Hematopoietic multipotent progenitor cell treated with erythropoietin and hydrocortisone succinate and interleukin-3 and kit ligand, for 8 days (in vitro differentiated cells): ENCODE measurements at regions not wholly inside any gene's neighbourhood (a gene's known extent, or its start where the extent isn't known, plus 50 kb on each side); places are given as distances from the start of the nearest gene placed in this dataset.
"Not testable (repeated sequence)": the region's sequence is repeated elsewhere in the genome, so short reads cannot be mapped to it uniquely, and the experiment has no call there.

ENCODE experiments used
- DNase-seq: peaks from one replicate; pipeline ENCODE4 v3.0.0-alpha.2; 2015

DNA sequence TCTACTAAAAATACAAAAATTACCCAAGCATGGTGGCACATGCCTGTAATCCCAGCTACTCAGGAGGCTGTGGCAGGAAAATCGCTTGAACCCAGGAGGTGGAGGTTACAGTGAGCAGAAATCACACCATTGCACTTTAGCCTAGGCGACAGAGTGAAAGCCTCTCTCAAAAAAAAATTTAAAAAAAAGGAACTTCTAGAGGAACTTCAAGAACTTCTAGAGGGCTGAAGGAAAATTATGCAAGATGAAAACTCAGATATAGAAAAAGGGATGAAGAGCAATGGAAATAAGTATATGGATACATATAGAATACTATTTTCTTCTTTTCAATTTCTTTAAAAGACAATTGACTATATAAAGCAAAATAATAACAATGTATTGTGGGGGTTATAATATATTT is 51.2 kb upstream of the PRR5 start:
- no peak for DNase-seq

DNA sequence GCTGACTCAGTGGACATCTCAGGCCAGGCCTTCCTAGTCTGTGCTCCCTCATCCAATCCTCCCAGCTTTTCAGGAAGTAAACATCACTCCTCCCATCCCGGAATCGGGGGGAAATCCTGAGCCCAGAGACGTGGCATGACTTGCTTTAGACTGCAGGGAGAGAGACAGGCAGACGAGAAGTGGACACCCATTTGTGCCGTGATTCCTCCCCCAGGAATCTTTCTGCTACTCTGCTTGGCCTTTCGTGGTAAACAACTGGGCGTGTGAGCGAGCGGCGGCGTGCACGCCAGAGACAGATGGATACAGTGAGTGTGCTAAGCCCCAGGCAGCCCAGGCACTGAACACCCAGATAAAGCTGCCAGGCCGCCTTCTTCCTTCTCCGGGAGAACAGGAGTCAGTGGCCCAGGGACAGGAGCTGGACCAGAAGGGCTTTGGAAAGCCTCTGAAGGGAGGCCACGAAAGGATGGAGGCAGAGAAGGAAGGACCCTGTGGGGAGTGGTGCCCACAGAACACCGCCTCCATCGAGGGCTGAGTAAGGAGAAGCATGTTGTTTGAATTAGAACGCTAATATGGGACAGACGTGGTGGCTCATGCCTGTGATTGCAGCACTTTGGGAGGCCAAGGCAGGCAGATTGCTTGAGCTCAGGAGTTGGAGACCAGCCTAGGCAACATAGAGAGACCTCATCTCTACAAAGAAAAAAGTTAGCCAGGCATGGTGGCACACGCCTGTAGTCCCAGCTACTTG is 53.0 kb upstream of the PRR5 start:
- no peak for DNase-seq

DNA sequence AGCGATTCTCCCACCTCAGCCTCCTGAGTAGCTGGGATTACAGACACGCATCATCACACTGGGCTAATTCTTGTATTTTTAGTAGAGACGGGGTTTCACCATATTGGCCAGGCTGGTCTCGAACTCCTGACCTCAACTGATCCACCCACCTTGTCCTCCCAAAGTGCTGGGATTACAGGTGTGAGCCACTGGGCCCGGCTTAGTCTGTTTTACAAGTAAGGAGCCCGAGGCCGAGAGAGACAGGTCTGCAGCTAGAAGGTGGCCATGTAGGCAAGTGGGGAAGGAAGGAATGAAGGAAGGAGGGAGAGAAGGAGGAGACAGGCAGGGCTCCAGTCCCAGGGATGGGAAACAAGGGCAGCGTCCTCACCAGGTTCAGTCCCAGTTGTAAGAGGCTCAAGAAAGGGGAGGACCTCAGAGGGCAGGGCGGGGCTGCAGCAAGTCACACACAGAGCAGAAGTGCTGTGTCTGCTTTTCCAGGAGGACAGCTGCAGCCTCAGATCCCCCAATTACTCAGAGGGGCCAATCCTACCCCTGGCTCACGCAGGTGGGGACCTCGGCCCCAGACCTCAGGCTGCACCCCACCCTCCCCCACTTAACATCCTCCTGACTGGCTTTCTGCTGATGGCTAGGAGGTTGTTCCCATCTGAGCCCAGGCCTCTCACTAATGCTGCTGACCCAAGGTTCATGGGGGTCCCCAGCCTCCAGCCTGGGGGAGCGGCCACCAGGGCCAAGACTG is 53.8 kb upstream of the PRR5 start:
- DNase-seq = no peak

DNA sequence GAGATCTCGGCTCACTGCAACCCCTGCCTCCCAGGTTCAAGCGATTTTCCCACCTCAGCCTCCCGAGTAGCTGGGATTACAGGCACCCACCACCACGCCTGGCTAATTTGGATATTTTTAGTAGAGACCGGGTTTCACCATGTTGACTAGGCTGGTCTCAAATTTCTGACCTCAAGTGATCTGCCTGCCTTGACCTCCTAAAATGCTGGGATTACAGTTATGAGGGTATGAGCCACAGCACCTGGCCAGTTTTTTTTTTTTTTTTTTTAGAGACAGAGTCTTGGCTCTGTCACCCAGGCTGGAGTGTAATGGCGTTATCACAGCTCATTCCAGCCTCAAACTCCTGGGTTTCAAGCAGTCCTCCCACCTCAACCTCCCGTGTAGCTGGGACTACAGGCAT is 54.9 kb upstream of the PRR5 start:
- no peak for DNase-seq

DNA sequence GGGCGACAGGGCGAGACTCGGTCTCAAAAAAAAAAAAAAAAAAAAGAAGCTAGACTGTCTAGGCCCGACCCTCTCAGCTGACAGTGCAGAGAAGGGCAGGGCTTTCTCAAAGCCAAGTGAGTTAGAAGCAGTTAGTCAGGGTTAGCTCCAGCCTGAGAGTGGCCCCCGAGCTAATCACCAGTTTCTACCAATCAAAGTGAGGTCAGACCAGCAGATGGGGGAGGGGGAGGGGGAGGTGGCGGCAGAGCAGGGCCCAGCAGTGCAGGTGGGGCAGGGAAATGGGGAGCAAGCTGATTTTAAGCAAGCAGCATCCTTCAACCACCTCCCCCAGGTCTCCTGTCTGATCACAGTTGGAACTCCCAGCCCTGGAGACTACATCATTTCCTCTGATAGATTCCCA is 55.3 kb upstream of the PRR5 start:
- no peak for DNase-seq

DNA sequence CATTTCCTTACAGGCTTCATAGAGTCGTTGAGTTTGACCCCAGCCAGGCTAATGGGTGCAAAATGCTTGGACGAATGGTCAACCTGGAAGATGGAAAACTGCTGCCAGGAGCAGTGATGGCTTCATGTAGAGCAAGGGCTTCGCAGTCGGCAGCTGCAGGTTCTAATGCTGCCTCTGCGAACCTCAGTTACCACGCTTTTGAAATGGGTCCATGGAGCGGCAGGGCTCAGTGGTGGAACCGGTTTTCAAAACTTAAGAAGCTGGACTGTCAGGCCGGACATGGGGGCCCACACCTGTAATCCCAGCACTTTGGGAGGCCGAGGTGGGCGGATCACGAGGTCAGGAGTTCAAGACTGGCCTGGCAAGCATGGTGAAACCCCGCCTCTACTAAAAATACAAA is 55.9 kb upstream of the PRR5 start:
- DNase-seq = no peak

DNA sequence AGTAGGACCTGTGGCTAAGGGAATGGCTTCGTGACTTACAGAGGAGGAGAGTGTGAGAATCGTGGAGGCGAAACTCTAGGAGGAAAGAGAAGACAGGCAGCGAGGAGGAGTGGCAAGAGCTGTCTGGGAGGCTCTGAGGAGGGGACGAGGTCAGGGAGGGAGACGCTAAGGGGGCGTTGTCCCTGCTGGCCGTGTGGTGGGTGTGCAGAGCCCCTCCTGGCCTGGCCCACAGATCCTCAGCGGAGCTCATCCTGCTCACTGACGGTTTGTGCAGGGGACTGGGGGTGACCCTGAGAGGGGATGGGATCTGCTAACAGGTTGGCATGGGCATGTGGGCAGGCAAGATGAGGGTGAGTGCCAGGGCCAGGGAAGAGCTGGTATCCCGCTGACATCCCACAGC is 56.5 kb upstream of the PRR5 start:
- no peak for DNase-seq

DNA sequence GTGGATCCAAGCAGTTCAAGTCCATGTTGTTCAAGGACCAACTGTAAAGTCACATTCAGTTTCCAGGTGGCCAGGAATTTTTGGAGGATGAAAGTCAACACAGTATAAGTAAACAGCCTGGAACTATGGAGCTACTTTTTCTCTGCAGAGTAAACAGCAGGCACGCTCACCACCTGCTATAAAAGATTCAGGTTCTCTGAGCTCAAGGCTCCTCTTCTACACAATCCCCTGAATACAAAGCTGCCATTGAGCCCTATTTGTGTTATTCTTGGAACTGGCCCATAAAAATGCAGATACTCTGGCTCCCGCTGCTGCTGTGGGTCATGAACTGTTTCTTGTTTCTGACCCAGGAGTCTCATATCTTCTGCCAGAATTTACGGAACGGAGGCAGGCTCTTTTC is 56.9 kb upstream of the PRR5 start:
- DNase-seq = no peak

DNA sequence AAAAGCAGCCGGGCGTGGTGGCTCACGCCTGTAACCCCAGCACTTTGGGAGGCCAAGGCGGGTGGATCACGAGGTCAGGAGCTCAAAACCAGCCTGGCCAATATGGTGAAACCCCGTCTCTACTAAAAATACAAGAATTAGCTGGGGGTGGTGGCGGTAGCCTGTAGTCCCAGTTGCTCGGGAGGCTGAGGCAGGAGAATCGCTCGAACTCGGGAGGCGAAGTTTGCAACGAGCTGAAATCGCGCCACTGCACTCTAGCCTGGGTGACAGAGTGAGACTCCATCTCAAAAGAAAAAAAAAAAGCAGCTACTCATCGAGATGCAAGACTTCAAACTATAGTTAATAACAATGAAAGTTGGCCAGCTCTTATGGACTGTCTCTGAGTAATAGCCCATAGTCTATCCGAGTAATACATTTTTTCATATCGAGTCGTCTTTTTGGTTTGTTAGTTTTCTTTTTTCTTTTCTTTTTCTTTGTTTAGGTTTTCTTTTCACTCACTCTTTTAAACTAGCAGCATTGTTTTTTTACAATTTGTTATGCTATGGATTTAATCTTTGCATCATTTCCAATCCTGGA is 58.4 kb upstream of the PRR5 start:
- DNase-seq = not testable (repeated sequence)

DNA sequence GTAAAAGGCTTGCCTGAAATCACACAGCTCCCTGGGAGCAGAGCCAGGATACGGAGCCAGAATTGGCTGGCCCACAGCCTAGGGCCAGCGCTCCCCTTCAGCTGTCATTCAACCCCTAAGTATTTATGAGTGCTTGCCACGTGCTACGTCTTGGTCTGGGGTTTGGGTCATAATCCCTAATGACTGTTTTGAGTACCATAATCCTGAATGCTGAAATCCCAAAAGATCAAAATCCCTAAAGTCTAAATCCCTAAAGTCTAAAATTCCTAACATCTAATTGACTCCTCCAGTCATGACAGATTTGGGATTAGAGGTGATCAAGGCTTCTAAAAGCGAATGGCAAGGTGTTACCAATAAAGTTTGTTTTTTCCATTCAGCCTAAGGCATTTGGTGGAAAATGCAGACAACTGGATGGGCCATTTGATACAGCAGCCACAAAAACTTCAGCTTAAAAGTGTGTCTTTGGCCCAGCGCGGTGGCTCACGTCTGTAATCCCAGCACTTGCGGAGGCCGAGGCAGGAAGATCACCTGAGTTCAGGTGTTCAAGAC is 59.8 kb upstream of the PRR5 start:
- DNase-seq = no peak

DNA sequence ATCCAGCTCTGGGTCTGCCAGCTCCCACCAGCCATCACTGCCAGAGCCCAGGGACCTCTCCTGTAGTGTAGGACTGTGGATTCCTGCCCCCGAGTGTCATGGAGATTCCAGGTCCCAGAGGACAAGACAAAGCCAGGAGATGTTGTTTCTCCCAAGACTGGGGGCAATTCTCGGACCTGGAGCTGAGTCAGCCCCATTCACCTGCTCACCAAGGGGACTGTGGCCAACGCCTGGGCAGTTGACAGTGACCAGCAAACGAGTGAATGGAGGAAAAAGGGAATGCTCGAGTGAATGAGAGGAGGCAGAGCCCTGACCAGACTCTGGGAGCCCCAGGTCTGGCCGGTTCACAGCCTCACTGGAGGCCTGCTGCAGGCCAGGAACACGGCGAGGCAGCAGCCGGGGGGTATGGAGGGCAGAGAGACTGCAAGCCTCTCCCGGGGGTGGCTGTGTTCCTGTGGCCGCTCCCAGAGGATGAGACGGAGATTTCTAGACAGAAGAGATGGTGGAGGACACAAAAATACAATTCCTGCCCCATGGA is 61.3 kb upstream of the PRR5 start:
- no peak for DNase-seq

DNA sequence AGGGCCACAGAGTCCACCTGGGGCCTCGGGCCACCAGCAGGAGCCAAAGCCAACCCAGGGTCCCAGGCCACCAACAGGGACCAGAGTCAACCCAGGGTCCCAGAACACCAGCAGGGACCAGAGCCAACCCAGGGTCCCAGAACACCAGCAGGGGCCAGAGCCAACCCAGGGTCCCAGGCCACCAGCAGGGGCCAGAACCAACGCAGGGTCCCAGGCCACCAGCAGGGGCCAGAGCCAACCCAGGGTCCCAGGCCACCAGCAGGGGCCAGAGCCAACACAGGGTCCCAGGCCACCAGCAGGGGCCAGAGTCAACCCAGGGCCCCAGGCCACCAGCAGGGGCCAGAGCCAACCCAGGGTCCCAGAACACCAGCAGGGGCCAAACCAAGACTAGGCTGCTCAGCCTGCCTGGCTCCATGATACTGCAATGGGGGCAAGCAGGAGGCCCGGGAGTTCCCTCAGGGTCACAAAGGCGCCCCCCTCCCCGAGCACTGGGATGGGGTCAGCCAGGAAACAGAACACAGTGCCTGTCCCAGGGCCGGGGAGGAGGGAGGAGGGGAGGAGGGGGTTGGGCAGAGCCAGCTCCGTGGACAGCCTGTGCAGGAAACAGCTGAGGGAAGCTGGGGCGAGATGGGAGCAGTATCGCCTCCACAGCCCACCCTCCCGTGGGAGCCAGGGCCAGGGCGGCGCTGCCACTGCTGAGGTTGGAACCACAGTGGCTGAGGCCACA is 62.0 kb upstream of the PRR5 start:
- no peak for DNase-seq

DNA sequence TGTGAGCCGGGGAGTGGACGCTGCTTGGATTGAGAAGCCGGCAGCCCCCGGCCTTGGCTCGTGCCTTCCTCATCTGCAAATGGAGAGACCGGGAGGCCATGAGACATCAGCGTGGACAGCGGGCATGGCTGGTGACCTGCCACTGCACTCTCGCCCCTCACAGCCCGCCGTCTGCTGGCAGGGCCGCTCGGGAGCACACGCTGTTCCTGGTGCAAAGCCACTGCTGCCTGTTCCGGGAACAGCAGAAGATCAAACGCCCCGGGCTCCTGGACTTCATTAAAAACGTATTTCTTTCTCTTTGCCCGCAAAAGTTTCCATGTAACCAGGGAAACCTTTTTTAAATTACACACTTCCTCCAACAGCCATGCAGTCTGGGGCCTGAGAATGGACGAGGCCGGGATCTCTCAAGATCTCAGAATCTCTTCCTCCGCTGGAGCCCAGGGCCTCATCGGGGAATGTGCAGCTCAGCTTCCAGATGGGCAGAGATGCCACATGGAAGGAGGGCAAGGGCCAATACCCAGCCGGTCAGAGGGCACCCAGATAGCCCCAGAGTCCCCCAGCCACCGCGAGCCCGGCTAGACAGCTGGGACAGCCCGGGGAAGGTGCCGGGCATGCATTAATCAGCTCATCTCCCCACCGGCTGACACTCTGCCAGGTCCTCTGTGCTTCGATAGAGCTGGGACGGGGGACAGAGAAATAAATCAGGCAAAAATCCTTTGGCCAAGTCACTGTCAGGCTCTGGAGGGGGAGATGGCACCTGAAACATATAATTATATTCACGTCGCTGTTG is 62.8 kb upstream of the PRR5 start:
- DNase-seq = no peak

DNA sequence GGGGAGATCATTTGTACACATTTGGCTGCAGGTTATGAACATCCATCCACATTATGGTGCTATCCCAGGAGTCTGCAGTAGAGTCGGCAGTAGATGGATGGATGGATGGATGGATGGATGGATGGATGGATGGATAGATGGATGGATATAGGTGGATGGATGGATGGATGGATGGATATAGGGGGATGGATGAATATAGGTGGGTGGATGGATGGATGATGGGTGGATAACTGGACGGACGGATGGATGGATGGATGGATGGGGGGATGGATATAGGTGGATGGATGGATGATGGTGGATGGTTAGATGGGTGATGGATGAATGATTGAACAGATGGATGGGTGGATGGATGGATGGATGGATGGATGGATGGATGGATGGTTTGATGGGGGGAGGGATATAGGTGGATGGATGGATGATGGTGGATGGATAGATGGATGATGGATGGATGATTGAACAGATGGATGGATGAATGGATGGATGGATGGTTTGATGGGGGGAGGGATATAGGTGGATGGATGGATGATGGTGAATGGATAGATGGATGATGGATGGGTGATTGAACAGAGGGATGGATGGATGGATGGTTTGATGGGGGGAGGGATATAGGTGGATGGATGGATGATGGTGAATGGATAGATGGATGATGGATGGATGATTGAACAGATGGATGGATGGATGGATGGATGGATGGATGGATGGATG is 65.3 kb upstream of the PRR5 start:
- DNase-seq = not testable (repeated sequence)

DNA sequence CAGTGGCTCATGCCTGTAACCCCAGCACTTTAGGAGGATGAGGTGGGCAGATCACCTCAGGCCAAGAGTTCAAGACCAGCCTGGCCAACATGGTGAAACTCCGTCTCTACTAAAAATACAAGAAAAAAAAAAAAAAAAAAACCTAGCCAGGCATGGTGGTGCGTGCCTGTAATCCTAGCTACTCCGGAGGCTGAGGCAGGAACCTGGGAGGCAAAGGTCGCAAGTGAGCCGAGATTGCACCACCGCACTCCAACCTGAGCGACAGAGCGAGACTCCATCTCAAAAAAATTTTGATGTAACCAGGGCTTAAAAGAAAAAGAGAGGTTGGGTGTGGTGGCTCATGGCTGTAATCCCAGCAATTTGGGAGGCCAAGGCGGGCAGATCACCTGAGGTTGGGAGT is 66.4 kb upstream of the PRR5 start:
- not testable (repeated sequence) for DNase-seq

DNA sequence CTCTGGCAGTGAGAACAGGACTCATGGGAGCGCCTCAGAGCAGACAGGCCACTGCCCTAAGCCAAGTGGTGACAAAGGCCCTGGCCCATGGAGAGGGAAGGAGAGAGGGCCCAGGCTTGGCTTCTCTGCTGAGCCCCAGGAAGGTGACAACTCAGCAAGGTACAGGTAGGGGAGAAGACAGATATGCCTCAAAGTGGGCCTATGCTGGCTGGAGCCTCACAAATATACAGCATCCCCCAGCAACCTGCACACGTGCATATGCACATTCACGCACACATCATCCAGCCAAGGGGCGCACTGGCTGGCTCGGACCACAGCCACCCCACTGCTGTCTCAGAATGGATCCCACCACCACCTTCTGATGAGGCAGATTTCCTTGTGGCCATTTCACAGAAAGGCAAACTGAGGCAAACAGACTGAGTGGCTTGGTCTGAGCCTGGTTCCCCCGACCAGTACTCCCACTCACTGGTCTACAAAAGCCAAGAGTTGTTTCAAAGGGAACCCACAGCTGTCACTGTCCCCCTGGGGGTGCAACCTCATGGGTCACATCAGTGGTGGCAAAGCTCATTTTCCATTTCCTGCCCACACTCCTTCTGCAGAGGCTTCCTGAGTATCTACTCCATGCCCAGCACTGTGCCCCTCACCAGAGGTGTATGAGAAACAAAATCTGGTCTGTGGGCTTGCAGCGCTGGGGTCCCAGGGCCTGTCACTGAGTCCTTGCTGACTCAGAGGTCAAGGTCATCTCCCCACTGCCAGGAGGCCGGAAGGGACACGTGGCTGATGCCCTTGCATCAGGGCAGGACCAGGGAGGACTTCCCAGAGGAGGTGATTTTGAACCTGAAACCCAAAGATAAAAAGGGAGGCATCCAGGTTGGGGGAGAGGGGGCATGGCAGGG is 67.3 kb upstream of the PRR5 start:
- no peak for DNase-seq

DNA sequence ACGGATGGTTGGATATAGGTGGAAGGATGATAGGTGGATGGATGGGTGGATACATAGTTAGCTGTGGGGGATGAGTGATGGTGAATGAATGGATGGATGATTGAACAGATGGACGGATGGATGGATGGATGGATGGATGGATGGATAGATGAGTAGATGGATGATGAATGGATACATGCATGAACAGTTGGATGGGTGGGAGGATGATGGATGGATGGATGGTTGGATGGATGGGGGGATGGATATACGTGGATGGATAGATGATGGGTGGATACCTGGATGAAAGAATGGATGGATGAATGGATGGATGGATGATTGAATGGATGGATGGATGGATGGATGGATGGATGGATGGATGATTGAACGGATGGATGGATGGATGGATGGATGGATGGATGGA is 68.4 kb upstream of the PRR5 start:
- no peak for DNase-seq

DNA sequence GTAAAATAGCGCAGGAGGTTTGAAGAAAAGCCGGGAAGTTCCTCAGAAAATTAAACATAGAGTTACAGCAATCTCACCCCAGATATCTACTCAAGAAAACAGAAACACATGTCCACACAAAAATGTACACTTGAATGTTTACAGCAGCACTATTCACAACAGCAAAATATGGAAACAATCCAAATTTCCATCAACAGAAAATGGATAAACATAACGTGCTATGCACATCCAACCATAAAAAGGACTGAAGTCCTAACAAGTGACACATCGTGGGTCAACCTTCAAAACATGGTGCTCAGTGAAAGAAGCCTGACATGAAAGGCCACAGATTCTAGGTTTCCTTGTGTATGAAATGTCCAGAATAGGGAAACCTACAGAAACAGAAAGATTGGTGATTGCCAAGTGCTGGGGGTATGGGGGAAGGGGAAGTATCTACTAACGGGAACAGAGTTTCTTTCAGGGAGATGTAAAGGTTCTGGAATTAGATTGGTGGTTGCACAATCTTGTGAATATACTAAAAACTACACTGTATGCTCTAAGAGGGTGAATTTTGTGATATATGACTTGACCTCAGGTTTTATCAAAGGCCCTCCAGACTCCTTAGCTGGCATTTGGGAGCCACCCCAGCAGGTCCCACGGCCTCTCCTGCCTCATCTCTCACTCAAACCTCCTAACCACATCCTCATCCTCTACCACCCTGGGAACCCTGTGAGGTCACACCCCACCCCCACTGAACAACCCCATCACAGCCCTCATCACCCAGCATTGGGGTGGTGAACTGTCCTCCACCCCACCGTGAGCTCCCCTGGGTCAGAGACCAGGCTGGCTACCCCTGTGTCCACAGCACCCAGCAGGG is 69.2 kb upstream of the PRR5 start:
- DNase-seq = no peak

DNA sequence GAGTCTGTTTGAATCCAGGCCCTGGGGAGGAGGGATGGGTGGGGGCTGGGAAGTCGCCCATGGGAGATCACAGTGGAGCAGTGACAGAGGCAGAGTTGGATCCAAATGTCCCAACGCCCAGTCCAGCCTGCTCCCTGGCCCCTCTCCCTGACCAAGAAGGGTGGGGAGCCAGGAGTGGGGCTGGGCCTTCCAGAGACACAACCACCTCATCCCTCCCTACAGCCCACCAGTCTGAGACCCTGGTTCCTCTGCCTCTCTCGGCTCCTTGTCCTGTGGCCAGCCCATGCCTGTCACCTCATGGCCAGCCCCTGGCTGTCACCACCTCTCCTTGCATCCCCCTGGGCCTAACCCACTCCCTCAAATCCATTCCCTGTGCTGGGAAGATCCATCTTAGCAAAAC is 71.2 kb upstream of the PRR5 start:
- DNase-seq = no peak

DNA sequence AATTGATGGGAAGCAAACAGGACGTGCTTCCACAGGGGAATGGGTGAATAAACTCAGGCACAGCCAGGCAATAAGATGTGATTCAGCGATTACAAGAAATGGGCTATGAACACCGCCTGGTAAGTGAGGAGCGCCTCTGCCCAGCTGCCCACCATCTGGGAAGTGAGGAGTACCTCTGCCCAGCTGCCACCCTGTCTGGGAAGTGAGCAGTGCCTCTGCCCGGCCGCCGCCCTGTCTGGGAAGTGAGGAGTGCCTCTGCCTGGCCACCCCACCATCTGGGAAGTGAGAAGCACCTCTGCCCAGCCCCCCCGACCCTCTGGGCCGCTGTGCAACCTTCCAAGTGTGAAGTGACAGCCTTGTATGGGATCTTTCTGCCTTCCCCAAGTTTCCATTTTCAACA is 73.2 kb upstream of the PRR5 start:
- DNase-seq = no peak
